IMR-90 (cell line): ENCODE measurements at regions not wholly inside any gene's neighbourhood (a gene's known extent, or its start where the extent isn't known, plus 50 kb on each side); places are given as distances from the start of the nearest gene placed in this dataset.

Source experiments
- ATAC-seq: fragments of 200-7000 bp; cut with Tn5 transposase; 2 replicates; pipeline ENCODE4 v1.9.1; 2020; ENCODE audit warnings: low read depth, mild to moderate bottlenecking, moderate library complexity
- BruUV-seq: library from RNA; stranded (reverse); fragments of 400-500 nt; replicated peaks from 2 replicates; lab custom pipeline; 2021; lab: Mats Ljungman, UMichigan
- CTCF ChIA-PET: fragments of 300-600 bp; formaldehyde crosslinking; extraction: SDS; loops from one replicate; lab custom pipeline; 2021; ENCODE audit warnings: antibody characterized with exemption; lab: Yijun Ruan, JAX
- POLR2A ChIA-PET: fragments of 300-600 bp; sonication (Branson Sonifier 250); formaldehyde crosslinking; loops from one replicate; lab custom pipeline; 2022; ENCODE audit warnings: antibody characterized with exemption; ENCODE audit not compliant: unreplicated experiment; lab: Charles Lee
- DNase-seq: peaks from one replicate; pipeline ENCODE4 v3.0.0; 2013
- H2AFZ ChIP-seq: replicated peaks from 2 replicates; pipeline ENCODE3; 2013; ENCODE audit warnings: low read length, mild to moderate bottlenecking; ENCODE audit not compliant: poor library complexity
- H2AK5ac ChIP-seq: 2 replicates; pipeline ENCODE4 v1.6.1; 2013; ENCODE audit warnings: low read depth, low read length, inconsistent platforms
- H2AK9ac ChIP-seq: replicated peaks from 2 replicates; pipeline ENCODE3; 2013; ENCODE audit warnings: mild to moderate bottlenecking, low read depth, low read length, moderate library complexity; ENCODE audit not compliant: poor library complexity
- H2BK120ac ChIP-seq: 2 replicates; pipeline ENCODE4 v1.6.1; 2013; ENCODE audit warnings: low read depth, low read length, inconsistent platforms
- H2BK15ac ChIP-seq: 3 replicates; pipeline ENCODE4 v1.6.1; 2013; ENCODE audit warnings: low read depth, low read length, inconsistent platforms
- H2BK20ac ChIP-seq: 2 replicates; pipeline ENCODE4 v1.6.1; 2013; ENCODE audit warnings: low read depth, mild to moderate bottlenecking, inconsistent platforms, low read length, moderate library complexity
- H2BK5ac ChIP-seq: 2 replicates; pipeline ENCODE4 v1.6.1; 2013; ENCODE audit warnings: mild to moderate bottlenecking, low read depth, low read length, inconsistent platforms; ENCODE audit not compliant: poor library complexity, severe bottlenecking
- H3K14ac ChIP-seq: replicated peaks from 2 replicates; pipeline ENCODE4 v1.6.1; 2013; ENCODE audit warnings: low read depth, low read length, inconsistent platforms
- H3K18ac ChIP-seq: 2 replicates; pipeline ENCODE4 v1.6.1; 2013; ENCODE audit warnings: low read depth, low read length, control low read depth
- H3K23ac ChIP-seq: 2 replicates; pipeline ENCODE4 v1.6.1; 2013; ENCODE audit warnings: low read depth, low read length, inconsistent platforms
- H3K27ac ChIP-seq: 2 replicates; pipeline ENCODE4 v1.5.1; 2013; ENCODE audit warnings: mild to moderate bottlenecking, control low read depth, low read length; ENCODE audit not compliant: insufficient read depth
- H3K27me3 ChIP-seq: 2 replicates; pipeline ENCODE4 v1.6.1; 2013; ENCODE audit warnings: low read length; ENCODE audit not compliant: control insufficient read depth, insufficient read depth
- H3K36me3 ChIP-seq: 2 replicates; pipeline ENCODE4 v1.6.1; 2013; ENCODE audit warnings: low read length, mixed read lengths; ENCODE audit not compliant: control insufficient read depth, insufficient read depth
- H3K4ac ChIP-seq: 2 replicates; pipeline ENCODE4 v1.6.1; 2013; ENCODE audit warnings: low read depth, low read length, inconsistent platforms
- H3K4me1 ChIP-seq: 2 replicates; pipeline ENCODE4 v1.6.1; 2013; ENCODE audit warnings: low read length, mixed read lengths; ENCODE audit not compliant: control insufficient read depth, insufficient read depth
- H3K4me2 ChIP-seq: 2 replicates; pipeline ENCODE4 v1.6.1; 2013; ENCODE audit warnings: low read depth, mild to moderate bottlenecking, control low read depth, low read length, moderate library complexity
- H3K4me3 ChIP-seq: 2 replicates; pipeline ENCODE4 v1.5.1; 2013; ENCODE audit warnings: low read depth, mild to moderate bottlenecking, control low read depth, low read length, moderate library complexity; ENCODE audit not compliant: insufficient read depth
- H3K56ac ChIP-seq: 2 replicates; pipeline ENCODE4 v1.6.1; 2013; ENCODE audit warnings: low read length, inconsistent platforms; ENCODE audit not compliant: insufficient read depth; ENCODE audit errors: extremely low read depth
- H3K79me1 ChIP-seq, 2 experiments: 2 replicates each; pipeline ENCODE4 v1.6.1; 2013; ENCODE audit warnings: low read length in 2 of 2, inconsistent platforms in 1 of 2, low read depth in 1 of 2
- H3K9ac ChIP-seq: 2 replicates; pipeline ENCODE4 v1.6.1; 2013; ENCODE audit warnings: low read depth, low read length, control low read depth
- H3K9me1 ChIP-seq: 2 replicates; pipeline ENCODE4 v1.6.1; 2013; ENCODE audit warnings: low read length, inconsistent platforms; ENCODE audit not compliant: insufficient read depth
- H3K9me3 ChIP-seq: 2 replicates; pipeline ENCODE4 v1.6.1; 2013; ENCODE audit warnings: low read length; ENCODE audit not compliant: control insufficient read depth, insufficient read depth
- H4K20me1 ChIP-seq: 2 replicates; pipeline ENCODE4 v1.6.1; 2013; ENCODE audit warnings: low read length, inconsistent platforms; ENCODE audit not compliant: insufficient read depth
- H4K5ac ChIP-seq: 2 replicates; pipeline ENCODE4 v1.6.1; 2013; ENCODE audit warnings: mild to moderate bottlenecking, low read depth, low read length, control low read depth
- H4K8ac ChIP-seq, 2 experiments: 2 replicates each; pipeline ENCODE4 v1.6.1; 2013; ENCODE audit warnings: low read depth in 2 of 2, low read length in 2 of 2, control low read depth in 1 of 2, inconsistent platforms in 1 of 2
- H4K91ac ChIP-seq: 2 replicates; pipeline ENCODE4 v1.6.1; 2013; ENCODE audit warnings: low read depth, low read length, inconsistent platforms; ENCODE audit not compliant: insufficient read depth
- CEBPB ChIP-seq: IDR thresholded peaks from 2 replicates; pipeline ENCODE4 v1.6.1; 2012; ENCODE audit warnings: low read depth, low read length, improper control_type of control experiment
- RFX5 ChIP-seq: IDR thresholded peaks from 2 replicates; pipeline ENCODE4 v1.8.0; 2012; ENCODE audit warnings: low read depth, mild to moderate bottlenecking, low read length, moderate library complexity
- WGBS, 2 experiments: methylation state at CpG; one replicate each; pipeline versions ENCODE4 v1.1.5 to v1.1.7; 2013; ENCODE audit warnings: missing lambda C conversion rate in 2 of 2; ENCODE audit not compliant: insufficient read length in 1 of 2; ENCODE audit errors: extremely low coverage in 2 of 2; 5-methylcytosine and 5-hydroxymethylcytosine counted together
- dilution Hi-C: fragments of 300-500 bp; cut with HindIII; formaldehyde crosslinking; loops from one replicate; pipeline ENCODE4 v1.14.3; 2018; ENCODE audit warnings: low sequenced_read_pairs; ENCODE audit not compliant: unreplicated experiment
- in situ Hi-C: fragments of 300-500 bp; cut with MboI; formaldehyde crosslinking; loops from 3 replicates; pipeline ENCODE4 v1.14.3; 2019; ENCODE audit warnings: low sequenced_read_pairs, inconsistent platforms, mixed read lengths
- intact Hi-C: fragments of 100-400 bp; cut with micrococcal nuclease; formaldehyde crosslinking; loops from 2 replicates; pipeline ENCODE4 v1.10.0; 2022

- Histone ChIP-seq H2AK5ac (no peak overlapping the region), H3K4ac (no peak overlapping the region), H3K9ac (no peak overlapping the region), H3K4me2 (no peak overlapping the region; the same call in 1 of the 2 replicates), H3K27ac (no peak overlapping the region), H3K23ac (no peak overlapping the region), H2BK15ac (no peak overlapping the region), H3K18ac (no peak overlapping the region), H3K9me3 (no peaks in the 10 kb centered on the region), H2BK5ac (no peak overlapping the region), H3K4me3 (no peak overlapping the region), H3K79me1 (no peaks in the 10 kb centered on the region), H2AK9ac (no peak overlapping the region), H3K14ac (no peak overlapping the region), H2BK20ac (no peak overlapping the region), H4K8ac (no peak overlapping the region), H3K9me1 (no peaks in the 10 kb centered on the region), H4K91ac (no peak overlapping the region), H3K56ac (no peak overlapping the region), H3K4me1 (0 out of 2 replicates have a peak, but pooled peaks cover 4% of the 10 kb centered on the region), H3K36me3 (no peaks in the 10 kb centered on the region), H4K20me1 (no peaks in the 10 kb centered on the region), H3K27me3 (no peaks in the 10 kb centered on the region), H4K5ac (no peak overlapping the region), H2BK120ac (no peak overlapping the region), H2AFZ (no peak overlapping the region)
- TF ChIP-seq CEBPB (peak; percentile 63), RFX5 (no peak)
- ATAC-seq: peak; percentile 32; the same call in 1 of the 2 replicates
- in situ Hi-C loops: no loop called here
- POLR2A ChIA-PET: no interaction called here
- peak; percentile 52 for DNase-seq
- dilution Hi-C loops: no loop called here
- CTCF ChIA-PET: no interaction called here
- intact Hi-C loops: no loop called here
- no CpG with 5 or more reads among the region's 3 CpGs for WGBS, 2 experiments
- BruUV-seq: no TSS peak
Observed at GRCh38 chr9:115291841-115292240, 173.9 kb upstream of the TNC start.
